ENCODE measurements at regions not wholly inside any gene's neighbourhood (a gene's known extent, or its start where the extent isn't known, plus 50 kb on each side); places are given as distances from the start of the nearest gene placed in this dataset.
"Not testable (repeated sequence)": the region's sequence is repeated elsewhere in the genome, so short reads cannot be mapped to it uniquely, and the experiment has no call there.

GRCh38 chr22:49359076-49359475 is 468.6 kb downstream of the BRD1 start:
- no peak for DNase-seq

GRCh38 chr22:49357661-49358440 is 469.8 kb downstream of the BRD1 start:
- DNase-seq: no peak

- DNase-seq: no peak
Observed at GRCh38 chr22:49356428-49356827, 471.2 kb downstream of the BRD1 start.

- DNase-seq: no peak
Observed at GRCh38 chr22:49355211-49355920, 472.3 kb downstream of the BRD1 start.

- DNase-seq: no peak
Observed at GRCh38 chr22:49354516-49355210, 473.0 kb downstream of the BRD1 start.

- no peak for DNase-seq
Observed at GRCh38 chr22:49353235-49353634, 474.4 kb downstream of the BRD1 start.

GRCh38 chr22:49352361-49353169 is 475.1 kb downstream of the BRD1 start:
- no peak for DNase-seq

- DNase-seq: no peak
Observed at GRCh38 chr22:49351761-49352227, 475.9 kb downstream of the BRD1 start.

- no peak for DNase-seq
Observed at GRCh38 chr22:49350441-49351121, 477.1 kb downstream of the BRD1 start.

- no peak for DNase-seq
Observed at GRCh38 chr22:49349841-49350381, 477.8 kb downstream of the BRD1 start.

GRCh38 chr22:49349181-49349835 is 478.4 kb downstream of the BRD1 start:
- DNase-seq: no peak

- DNase-seq: no peak
Observed at GRCh38 chr22:49348631-49349030, 479.0 kb downstream of the BRD1 start.

GRCh38 chr22:49347376-49347775 is 480.3 kb downstream of the BRD1 start:
- DNase-seq: no peak

- no peak for DNase-seq
Observed at GRCh38 chr22:49345896-49346295, 481.8 kb downstream of the BRD1 start.

GRCh38 chr22:49344656-49345055 is 483.0 kb downstream of the BRD1 start:
- DNase-seq: no peak

GRCh38 chr22:49344161-49344560 is 483.5 kb downstream of the BRD1 start:
- no peak for DNase-seq

- no peak for DNase-seq
Observed at GRCh38 chr22:49340406-49340805, 487.3 kb downstream of the BRD1 start.

- DNase-seq: not testable (repeated sequence)
Observed at GRCh38 chr22:49336483-49336882, 491.2 kb downstream of the BRD1 start.

GRCh38 chr22:49334976-49335375 is 492.7 kb downstream of the BRD1 start:
- no peak for DNase-seq

GRCh38 chr22:49334449-49334789 is 493.3 kb downstream of the BRD1 start:
- no peak for DNase-seq

GRCh38 chr22:49333206-49333605 is 494.5 kb downstream of the BRD1 start:
- DNase-seq: no peak

All from bone marrow (tissue), 2 donors.